ENCODE measurements at regions not wholly inside any gene's neighbourhood (a gene's known extent, or its start where the extent isn't known, plus 50 kb on each side); places are given as distances from the start of the nearest gene placed in this dataset.
"Not testable (repeated sequence)": the region's sequence is repeated elsewhere in the genome, so short reads cannot be mapped to it uniquely, and the experiment has no call there.

- TF ChIP-seq, protein P1, sequence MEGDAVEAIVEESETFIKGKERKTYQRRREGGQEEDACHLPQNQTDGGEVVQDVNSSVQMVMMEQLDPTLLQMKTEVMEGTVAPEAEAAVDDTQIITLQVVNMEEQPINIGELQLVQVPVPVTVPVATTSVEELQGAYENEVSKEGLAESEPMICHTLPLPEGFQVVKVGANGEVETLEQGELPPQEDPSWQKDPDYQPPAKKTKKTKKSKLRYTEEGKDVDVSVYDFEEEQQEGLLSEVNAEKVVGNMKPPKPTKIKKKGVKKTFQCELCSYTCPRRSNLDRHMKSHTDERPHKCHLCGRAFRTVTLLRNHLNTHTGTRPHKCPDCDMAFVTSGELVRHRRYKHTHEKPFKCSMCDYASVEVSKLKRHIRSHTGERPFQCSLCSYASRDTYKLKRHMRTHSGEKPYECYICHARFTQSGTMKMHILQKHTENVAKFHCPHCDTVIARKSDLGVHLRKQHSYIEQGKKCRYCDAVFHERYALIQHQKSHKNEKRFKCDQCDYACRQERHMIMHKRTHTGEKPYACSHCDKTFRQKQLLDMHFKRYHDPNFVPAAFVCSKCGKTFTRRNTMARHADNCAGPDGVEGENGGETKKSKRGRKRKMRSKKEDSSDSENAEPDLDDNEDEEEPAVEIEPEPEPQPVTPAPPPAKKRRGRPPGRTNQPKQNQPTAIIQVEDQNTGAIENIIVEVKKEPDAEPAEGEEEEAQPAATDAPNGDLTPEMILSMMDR (IDR thresholded peaks at IDR 0.05; ENCODE audit: insufficient read depth, low read length, missing control alignments): no peak
- ChIA-PET POLR2A (no interaction called here), CTCF (interaction anchor here (1.3 to 1.7 kb wide), 3 partner anchors 10 to 236 kb away, joined by 3 to 7 read pairs (median 6); no protein-coding TSS in a partner anchor)
- DNase-seq (ENCODE audit: low read depth, low spot score): no peak
- H3K4me3 ChIP-seq (ENCODE audit: low read depth, low read length): no peak overlapping the region
Measured at GRCh38 chr21:17688912-17689874, 76.5 kb upstream of the BTG3 start.

- ChIA-PET CTCF (interaction anchor here (1.4 to 5.9 kb wide), 3 partner anchors 217 to 242 kb away, joined by 9 to 41 read pairs (median 22); no protein-coding TSS in a partner anchor), POLR2A (no interaction called here)
- TF ChIP-seq, protein P1 (IDR thresholded peaks at IDR 0.05; ENCODE audit: insufficient read depth, low read length, missing control alignments): no peak
Measured at GRCh38 chr21:17682924-17683323, 70.2 kb upstream of the BTG3 start.

GRCh38 chr21:17679002-17679600, 66.4 kb upstream of the BTG3 start:
- peak; percentile 19 for DNase-seq (ENCODE audit: low read depth, low spot score)
- TF ChIP-seq, protein P1 (IDR thresholded peaks at IDR 0.05; ENCODE audit: insufficient read depth, low read length, missing control alignments): peak; percentile 62
- POLR2A ChIA-PET: no interaction called here
- H3K4me3 ChIP-seq (ENCODE audit: low read depth, low read length): no peak overlapping the region
- CTCF ChIA-PET: interaction anchor here (0.7 to 5.9 kb wide), 11 partner anchors 9 to 255 kb away, joined by 3 to 57 read pairs (median 4); no protein-coding TSS in a partner anchor

More at GRCh38 chr21:17682924-17683323, 70.2 kb upstream of the BTG3 start:
- DNase-seq (ENCODE audit: low read depth, low spot score): no peak
- no peak overlapping the region for H3K4me3 ChIP-seq (ENCODE audit: low read depth, low read length)

DNA sequence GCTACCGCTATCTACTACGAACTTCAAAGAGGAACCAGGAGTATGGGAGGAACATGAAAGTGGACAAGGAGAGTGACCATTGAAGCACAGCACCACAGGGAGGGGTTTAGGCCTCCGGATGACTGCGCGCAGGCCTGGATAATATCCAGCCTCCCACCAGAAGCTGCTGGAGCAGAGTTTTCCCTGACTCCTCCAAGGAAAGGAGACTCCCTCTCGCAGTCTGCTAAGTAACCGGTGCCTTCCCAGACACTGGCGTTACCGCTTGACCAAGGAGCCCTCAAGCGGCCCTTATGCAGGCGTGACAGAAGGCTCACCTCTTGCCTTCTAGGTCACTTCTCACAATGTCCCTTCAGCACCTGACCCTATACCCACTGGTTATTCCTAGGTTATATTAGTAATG, 64.2 kb upstream of the BTG3 start:
- POLR2A ChIA-PET; DNase-seq (ENCODE audit: low read depth, low spot score); H3K4me3 ChIP-seq (ENCODE audit: low read depth, low read length): not testable (repeated sequence)
- CTCF ChIA-PET: interaction anchor here (3.8 to 3.9 kb wide), 2 partner anchors 228 to 248 kb away, joined by 52 to 57 read pairs; no protein-coding TSS in a partner anchor

DNA sequence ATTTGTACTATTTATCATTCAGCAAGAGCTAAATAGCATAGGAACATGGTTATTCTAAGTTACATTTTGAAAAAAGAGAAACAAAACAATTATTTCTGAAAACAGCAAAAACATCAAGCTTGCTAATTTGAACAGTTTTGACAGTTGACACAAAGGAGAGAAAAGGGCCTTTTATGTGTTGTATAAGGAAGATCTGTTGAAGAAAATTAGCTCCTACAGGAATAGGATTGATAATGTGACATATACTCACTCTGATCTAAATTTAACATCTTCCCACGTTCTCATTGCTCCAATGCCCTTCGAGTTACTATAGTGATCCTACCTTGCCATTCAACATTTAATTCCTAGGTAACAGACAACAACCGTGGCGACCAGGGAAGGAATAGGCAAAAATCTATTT, 61.4 kb upstream of the BTG3 start:
- CTCF ChIA-PET: interaction anchor here (3.8 kb wide), 1 partner anchor 251 kb away, joined by 23 read pairs; no protein-coding TSS in a partner anchor
- POLR2A ChIA-PET: no interaction called here
- H3K4me3 ChIP-seq (ENCODE audit: low read depth, low read length): no peak overlapping the region
- DNase-seq (ENCODE audit: low read depth, low spot score): no peak
- TF ChIP-seq, protein P1 (IDR thresholded peaks at IDR 0.05; ENCODE audit: insufficient read depth, low read length, missing control alignments): no peak

GRCh38 chr21:17673261-17674020, 60.7 kb upstream of the BTG3 start:
- CTCF ChIA-PET: interaction anchor here (0.8 to 3.8 kb wide), 2 partner anchors 231 to 252 kb away, joined by 6 to 23 read pairs; no protein-coding TSS in a partner anchor
- no peak overlapping the region for H3K4me3 ChIP-seq (ENCODE audit: low read depth, low read length)
- no peak for DNase-seq (ENCODE audit: low read depth, low spot score)
- TF ChIP-seq, protein P1 (IDR thresholded peaks at IDR 0.05; ENCODE audit: insufficient read depth, low read length, missing control alignments): no peak
- POLR2A ChIA-PET: no interaction called here

Measured in AG04449 (cell line).